ENCODE measurements at regions not wholly inside any gene's neighbourhood (a gene's known extent, or its start where the extent isn't known, plus 50 kb on each side); places are given as distances from the start of the nearest gene placed in this dataset.

- no peak overlapping the region for H3K4me3 ChIP-seq (ENCODE audit: low read depth, low read length)
- no peak for DNase-seq (ENCODE audit: low read depth)
- TF ChIP-seq CTCF (IDR thresholded peaks at IDR 0.05; ENCODE audit: insufficient read depth, low read depth, low read length) = no peak
Observed at GRCh38 chr3:117441851-117442250, 732.3 kb downstream of the TUSC7 start.

- DNase-seq (ENCODE audit: low read depth) = no peak
- H3K4me3 ChIP-seq (ENCODE audit: low read depth, low read length) = no peak overlapping the region
- TF ChIP-seq CTCF (IDR thresholded peaks at IDR 0.05; ENCODE audit: insufficient read depth, low read depth, low read length) = no peak
Observed at GRCh38 chr3:117442566-117442965, 733.0 kb downstream of the TUSC7 start.

DNA sequence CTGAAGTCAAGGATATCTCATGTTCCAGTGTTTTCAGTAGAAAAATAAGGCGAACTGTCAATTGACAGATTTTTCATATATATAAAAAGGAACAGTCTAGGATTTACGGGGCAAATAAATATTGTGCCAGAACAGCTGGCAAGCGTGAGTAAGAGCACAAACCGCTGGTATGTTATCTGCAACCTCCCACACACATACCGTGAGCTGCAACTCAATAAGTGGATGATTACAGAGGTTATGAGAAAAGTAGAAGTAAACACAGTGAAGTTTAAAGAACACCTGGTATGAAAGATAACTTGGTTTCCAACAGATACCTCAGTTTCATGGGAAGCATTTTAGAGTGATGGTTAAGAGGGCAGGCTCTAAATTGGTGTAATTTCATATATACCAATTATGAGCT lies 733.4 kb downstream of the TUSC7 start:
- DNase-seq (ENCODE audit: low read depth) = no peak
- no peak for TF ChIP-seq CTCF (IDR thresholded peaks at IDR 0.05; ENCODE audit: insufficient read depth, low read depth, low read length)
- H3K4me3 ChIP-seq (ENCODE audit: low read depth, low read length) = no peak overlapping the region

GRCh38 chr3:117444175-117444574 lies 734.6 kb downstream of the TUSC7 start:
- DNase-seq (ENCODE audit: low read depth) = no peak
- no peak overlapping the region for H3K4me3 ChIP-seq (ENCODE audit: low read depth, low read length)
- TF ChIP-seq CTCF (IDR thresholded peaks at IDR 0.05; ENCODE audit: insufficient read depth, low read depth, low read length) = no peak

- H3K4me3 ChIP-seq (ENCODE audit: low read depth, low read length) = no peak overlapping the region
- TF ChIP-seq CTCF (IDR thresholded peaks at IDR 0.05; ENCODE audit: insufficient read depth, low read depth, low read length) = no peak
- DNase-seq (ENCODE audit: low read depth) = no peak
Observed at GRCh38 chr3:117447419-117447818, 737.8 kb downstream of the TUSC7 start.

DNA sequence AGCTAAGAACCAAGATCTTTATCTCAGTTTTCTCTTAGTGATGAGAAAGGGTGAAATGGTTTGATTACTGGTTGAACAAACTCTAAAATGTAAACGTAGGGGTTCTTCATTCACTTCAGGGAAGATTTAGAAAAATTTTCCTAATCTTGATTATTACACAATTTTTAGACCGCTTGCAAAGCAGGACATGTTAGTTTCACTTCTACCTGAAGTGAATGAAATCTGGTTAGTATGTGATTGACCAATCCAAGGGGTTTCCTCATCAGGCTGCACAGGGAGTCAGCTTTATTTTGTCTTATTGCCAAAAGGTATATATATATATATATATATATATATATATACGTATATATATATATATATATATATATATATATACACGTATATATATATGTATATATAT lies 740.4 kb downstream of the TUSC7 start:
- no peak for TF ChIP-seq CTCF (IDR thresholded peaks at IDR 0.05; ENCODE audit: insufficient read depth, low read depth, low read length)
- no peak for DNase-seq (ENCODE audit: low read depth)
- H3K4me3 ChIP-seq (ENCODE audit: low read depth, low read length) = no peak overlapping the region

- DNase-seq (ENCODE audit: low read depth) = no peak
- TF ChIP-seq CTCF (IDR thresholded peaks at IDR 0.05; ENCODE audit: insufficient read depth, low read depth, low read length) = no peak
Observed at GRCh38 chr3:117454254-117454653, 744.7 kb downstream of the TUSC7 start.

More at GRCh38 chr3:117454254-117454653, 744.7 kb downstream of the TUSC7 start:
- no peak overlapping the region for H3K4me3 ChIP-seq (ENCODE audit: low read depth, low read length)
